22Rv1 (cell line): ENCODE measurements at regions not wholly inside any gene's neighbourhood (a gene's known extent, or its start where the extent isn't known, plus 50 kb on each side); places are given as distances from the start of the nearest gene placed in this dataset.
"Not testable (repeated sequence)": the region's sequence is repeated elsewhere in the genome, so short reads cannot be mapped to it uniquely, and the experiment has no call there.

Experiments used
- H3K27ac ChIP-seq: fragments of 450-650 bp; 2 replicates; pipeline ENCODE4 v1.5.1; 2017
- CTCF ChIP-seq: fragments of 450-650 bp; IDR thresholded peaks from 2 replicates; pipeline ENCODE4 v1.5.1; 2017; ENCODE audit warnings: mild to moderate bottlenecking
- ZFX ChIP-seq: fragments of 450-650 bp; IDR thresholded peaks from 2 replicates; pipeline ENCODE4 v1.6.1; 2017; ENCODE audit warnings: antibody characterized with exemption, borderline replicate concordance

- H3K27ac ChIP-seq = no peak overlapping the region
- no peak for TF ChIP-seq ZFX
- no peak for TF ChIP-seq CTCF
Observed at GRCh38 chr12:68538726-68539614, 71.7 kb upstream of the RAP1B start.

GRCh38 chr12:68539615-68539952 lies 71.1 kb upstream of the RAP1B start:
- H3K27ac ChIP-seq = no peak overlapping the region
- TF ChIP-seq CTCF = no peak
- no peak for TF ChIP-seq ZFX

- H3K27ac ChIP-seq = not testable (repeated sequence)
Observed at GRCh38 chr12:68540768-68541167, 69.9 kb upstream of the RAP1B start.

GRCh38 chr12:68547318-68547717 lies 63.4 kb upstream of the RAP1B start:
- not testable (repeated sequence) for H3K27ac ChIP-seq

GRCh38 chr12:68552605-68553195 lies 58.0 kb upstream of the RAP1B start:
- H3K27ac ChIP-seq = not testable (repeated sequence)

- H3K27ac ChIP-seq = no peak overlapping the region
Observed at GRCh38 chr12:68557011-68557730, 53.5 kb upstream of the RAP1B start.

GRCh38 chr12:68559246-68559645 lies 51.5 kb upstream of the RAP1B start:
- TF ChIP-seq ZFX (no peak), CTCF (no peak)
- H3K27ac ChIP-seq = no peak overlapping the region

More at GRCh38 chr12:68557011-68557730, 53.5 kb upstream of the RAP1B start:
- TF ChIP-seq ZFX (no peak), CTCF (no peak)

- H3K27ac ChIP-seq = no peak overlapping the region
- TF ChIP-seq ZFX (no peak), CTCF (no peak)
Observed at GRCh38 chr12:68559984-68560850, 50.5 kb upstream of the RAP1B start.
